Superior temporal gyrus (tissue), 1 donor: ENCODE measurements at regions not wholly inside any gene's neighbourhood (a gene's known extent, or its start where the extent isn't known, plus 50 kb on each side); places are given as distances from the start of the nearest gene placed in this dataset.

Source experiments
- DNase-seq: peaks from one replicate; pipeline ENCODE4 v3.0.0-alpha.2; 2016; ENCODE audit errors: extremely low spot score

GRCh38 chr5:34587355-34588241 lies 68.5 kb upstream of the RAI14 start:
- DNase-seq, result no peak

GRCh38 chr5:34589832-34590231 lies 66.3 kb upstream of the RAI14 start:
- DNase-seq, result no peak

GRCh38 chr5:34591723-34592122 lies 64.4 kb upstream of the RAI14 start:
- no peak for DNase-seq

GRCh38 chr5:34597034-34598027 lies 58.8 kb upstream of the RAI14 start:
- no peak for DNase-seq

GRCh38 chr5:34598177-34598794 lies 57.8 kb upstream of the RAI14 start:
- no peak for DNase-seq

GRCh38 chr5:34599471-34600117 lies 56.5 kb upstream of the RAI14 start:
- no peak for DNase-seq

- DNase-seq, result no peak
Measured at GRCh38 chr5:34600118-34600493, 56.0 kb upstream of the RAI14 start.

GRCh38 chr5:34603378-34603777 lies 52.8 kb upstream of the RAI14 start:
- no peak for DNase-seq

GRCh38 chr5:34604119-34604675 lies 51.9 kb upstream of the RAI14 start:
- DNase-seq, result no peak

GRCh38 chr5:34606101-34606500 lies 50.0 kb upstream of the RAI14 start:
- no peak for DNase-seq
